ENCODE measurements at regions not wholly inside any gene's neighbourhood (a gene's known extent, or its start where the extent isn't known, plus 50 kb on each side); places are given as distances from the start of the nearest gene placed in this dataset.

GRCh38 chr11:116454951-116455350, 317.8 kb downstream of the BUD13 start:
- Histone ChIP-seq H3K4me1 (ENCODE audit: insufficient read depth) (peaks cover 10% of the 10 kb centered on the region; the same call in 1 of the 2 replicates), H3K27ac (ENCODE audit: low read depth) (no peak overlapping the region), H2AFZ (no peak overlapping the region), H3K4me3 (no peak overlapping the region), H3F3A (replicated peaks; ENCODE audit: low read depth) (no peaks in the 10 kb centered on the region), H4K20me1 (replicated peaks; ENCODE audit: insufficient read depth) (no peaks in the 10 kb centered on the region), H3K9me2 (ENCODE audit: insufficient read depth) (0 out of 2 replicates have a peak, but pooled peaks cover 2% of the 10 kb centered on the region), H3K36me3 (ENCODE audit: insufficient read depth) (no peaks in the 10 kb centered on the region), H3K4me2 (no peak overlapping the region), H3K27me3 (ENCODE audit: insufficient read depth) (no peaks in the 10 kb centered on the region), H3K79me2 (replicated peaks; ENCODE audit: insufficient read depth) (no peaks in the 10 kb centered on the region)
- no peak for DNase-seq (ENCODE audit: low spot score)
- no peak overlapping the region for H3K27ac Mint-ChIP-seq
- peaks cover 1% of the 10 kb centered on the region for H3K27me3 Mint-ChIP-seq (ENCODE audit: insufficient read depth, low read depth, poor library complexity)
- no peak overlapping the region for H3K4me3 Mint-ChIP-seq
- no peak for ATAC-seq
- peaks cover 25% of the 10 kb centered on the region for H3K4me1 Mint-ChIP-seq
- peaks cover 24% of the 10 kb centered on the region for H3K9me3 Mint-ChIP-seq
- peaks cover 22% of the 10 kb centered on the region for H3K36me3 Mint-ChIP-seq (ENCODE audit: low read depth)
- TF ChIP-seq ZNF114 (CRISPR knock-in tag; IDR thresholded peaks at IDR 0.05) (no peak), CTCF (conservative IDR thresholded peaks at IDR 0.05; ENCODE audit: low read depth in 2 of 2) (no peak), ZNF331 (CRISPR knock-in tag; IDR thresholded peaks at IDR 0.05; ENCODE audit: low read depth) (no peak), STAT1 (IDR thresholded peaks at IDR 0.05; ENCODE audit: unreplicated experiment) (no peak), CREB1 (CRISPR knock-in tag; IDR thresholded peaks at IDR 0.05; ENCODE audit: low read depth) (no peak), ZNF462 (CRISPR knock-in tag; IDR thresholded peaks at IDR 0.05) (no peak), EZH2 (IDR thresholded peaks at IDR 0.05; ENCODE audit: low read depth, unreplicated experiment) (no peak), JUNB (IDR thresholded peaks at IDR 0.05; ENCODE audit: unreplicated experiment) (no peak), EZH2phosphoT487 (IDR thresholded peaks at IDR 0.05; ENCODE audit: unreplicated experiment) (no peak), POLR2AphosphoS5 (IDR thresholded peaks at IDR 0.05; ENCODE audit: low read depth) (no peak), NANOG (IDR thresholded peaks at IDR 0.05; ENCODE audit: borderline replicate concordance) (no peak)
- TF ChIP-seq, protein P1, sequence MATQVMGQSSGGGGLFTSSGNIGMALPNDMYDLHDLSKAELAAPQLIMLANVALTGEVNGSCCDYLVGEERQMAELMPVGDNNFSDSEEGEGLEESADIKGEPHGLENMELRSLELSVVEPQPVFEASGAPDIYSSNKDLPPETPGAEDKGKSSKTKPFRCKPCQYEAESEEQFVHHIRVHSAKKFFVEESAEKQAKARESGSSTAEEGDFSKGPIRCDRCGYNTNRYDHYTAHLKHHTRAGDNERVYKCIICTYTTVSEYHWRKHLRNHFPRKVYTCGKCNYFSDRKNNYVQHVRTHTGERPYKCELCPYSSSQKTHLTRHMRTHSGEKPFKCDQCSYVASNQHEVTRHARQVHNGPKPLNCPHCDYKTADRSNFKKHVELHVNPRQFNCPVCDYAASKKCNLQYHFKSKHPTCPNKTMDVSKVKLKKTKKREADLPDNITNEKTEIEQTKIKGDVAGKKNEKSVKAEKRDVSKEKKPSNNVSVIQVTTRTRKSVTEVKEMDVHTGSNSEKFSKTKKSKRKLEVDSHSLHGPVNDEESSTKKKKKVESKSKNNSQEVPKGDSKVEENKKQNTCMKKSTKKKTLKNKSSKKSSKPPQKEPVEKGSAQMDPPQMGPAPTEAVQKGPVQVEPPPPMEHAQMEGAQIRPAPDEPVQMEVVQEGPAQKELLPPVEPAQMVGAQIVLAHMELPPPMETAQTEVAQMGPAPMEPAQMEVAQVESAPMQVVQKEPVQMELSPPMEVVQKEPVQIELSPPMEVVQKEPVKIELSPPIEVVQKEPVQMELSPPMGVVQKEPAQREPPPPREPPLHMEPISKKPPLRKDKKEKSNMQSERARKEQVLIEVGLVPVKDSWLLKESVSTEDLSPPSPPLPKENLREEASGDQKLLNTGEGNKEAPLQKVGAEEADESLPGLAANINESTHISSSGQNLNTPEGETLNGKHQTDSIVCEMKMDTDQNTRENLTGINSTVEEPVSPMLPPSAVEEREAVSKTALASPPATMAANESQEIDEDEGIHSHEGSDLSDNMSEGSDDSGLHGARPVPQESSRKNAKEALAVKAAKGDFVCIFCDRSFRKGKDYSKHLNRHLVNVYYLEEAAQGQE (IDR thresholded peaks at IDR 0.05; ENCODE audit: unreplicated experiment) = no peak
- TF ChIP-seq, protein P2, sequence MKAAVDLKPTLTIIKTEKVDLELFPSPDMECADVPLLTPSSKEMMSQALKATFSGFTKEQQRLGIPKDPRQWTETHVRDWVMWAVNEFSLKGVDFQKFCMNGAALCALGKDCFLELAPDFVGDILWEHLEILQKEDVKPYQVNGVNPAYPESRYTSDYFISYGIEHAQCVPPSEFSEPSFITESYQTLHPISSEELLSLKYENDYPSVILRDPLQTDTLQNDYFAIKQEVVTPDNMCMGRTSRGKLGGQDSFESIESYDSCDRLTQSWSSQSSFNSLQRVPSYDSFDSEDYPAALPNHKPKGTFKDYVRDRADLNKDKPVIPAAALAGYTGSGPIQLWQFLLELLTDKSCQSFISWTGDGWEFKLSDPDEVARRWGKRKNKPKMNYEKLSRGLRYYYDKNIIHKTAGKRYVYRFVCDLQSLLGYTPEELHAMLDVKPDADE (IDR thresholded peaks at IDR 0.05) = no peak
